Thyroid gland (tissue), 4 donors: ENCODE measurements at regions not wholly inside any gene's neighbourhood (a gene's known extent, or its start where the extent isn't known, plus 50 kb on each side); places are given as distances from the start of the nearest gene placed in this dataset.

Experiments used
- DNase-seq, 2 donors: peaks; one replicate each; pipeline ENCODE4 v3.0.0-alpha.2; 2019
- H3K27ac ChIP-seq, 3 donors: fragments of 200-600 bp; sonication (generic); 1 replicate in 2 of 3; 2 replicates in 1 of 3; pipeline ENCODE4 v1.5.1; 2016 to 2019; ENCODE audit warnings: mild to moderate bottlenecking in 1 of 3, moderate library complexity in 1 of 3
- H3K27me3 ChIP-seq: fragments of 200-600 bp; sonication (generic); one replicate; pipeline ENCODE4 v1.5.1; 2019
- H3K36me3 ChIP-seq, 2 donors: fragments of 200-600 bp; sonication (generic); one replicate each; pipeline ENCODE4 v1.5.1; 2016 to 2019
- H3K4me1 ChIP-seq, 2 donors: fragments of 200-600 bp; sonication (generic); one replicate each; pipeline ENCODE4 v1.5.1; 2017 to 2019
- H3K4me3 ChIP-seq, 3 donors: fragments of 200-600 bp; sonication (generic); replicated peaks in 1 of 3; 1 replicate in 2 of 3; 2 replicates in 1 of 3; pipeline ENCODE4 v1.5.1; 2016; ENCODE audit warnings: mild to moderate bottlenecking in 1 of 3
- H3K9me3 ChIP-seq: fragments of 200-600 bp; sonication (generic); one replicate; pipeline ENCODE4 v1.5.1; 2017
- CTCF ChIP-seq, 6 experiments: fragments of 200-600 bp in 3 of 6; fragments of 450-650 bp in 3 of 6; sonication (generic) in 3 of 6; IDR thresholded peaks; one replicate each; pipeline ENCODE4 v1.5.1; 2016 to 2019; ENCODE audit warnings: antibody characterized with exemption in 6 of 6, mild to moderate bottlenecking in 2 of 6, inconsistent platforms in 1 of 6, moderate library complexity in 1 of 6
- POLR2A ChIP-seq, 2 donors: fragments of 450-650 bp; IDR thresholded peaks; one replicate each; pipeline ENCODE4 v1.6.1; 2017; ENCODE audit warnings: antibody characterized with exemption in 2 of 2, mild to moderate bottlenecking in 2 of 2, moderate library complexity in 1 of 2
- WGBS, 2 donors: methylation state at CpG; one replicate each; pipeline ENCODE4 v1.1.5; 2017; 5-methylcytosine and 5-hydroxymethylcytosine counted together
- intact Hi-C: fragments of 100-400 bp; cut with DNase I; formaldehyde crosslinking; loops from one replicate; pipeline ENCODE4 v1.15.1; 2023

- H3K4me3 ChIP-seq = no peak overlapping the region
- intact Hi-C loops = no loop called here
- no peaks in the 10 kb centered on the region for H3K36me3 ChIP-seq
- DNase-seq = no peak
- WGBS, 2 donors = 91 to 92% methylated on average over 11 of the region's 11 CpGs
- H3K4me1 ChIP-seq = no peaks in the 10 kb centered on the region
- no peak overlapping the region for H3K27ac ChIP-seq
- no peaks in the 10 kb centered on the region for H3K27me3 ChIP-seq
- TF ChIP-seq CTCF (IDR thresholded peaks at IDR 0.05) (no peak), POLR2A (IDR thresholded peaks at IDR 0.05) (no peak)
- H3K9me3 ChIP-seq = no peaks in the 10 kb centered on the region
Observed at GRCh38 chr22:49573109-49573765, 254.4 kb downstream of the BRD1 start.

GRCh38 chr22:49571326-49571725 is 256.3 kb downstream of the BRD1 start:
- H3K4me3 ChIP-seq = no peak overlapping the region
- H3K27me3 ChIP-seq = no peaks in the 10 kb centered on the region
- no peak for DNase-seq
- no peaks in the 10 kb centered on the region for H3K9me3 ChIP-seq
- TF ChIP-seq POLR2A (IDR thresholded peaks at IDR 0.05) (no peak), CTCF (IDR thresholded peaks at IDR 0.05) (no peak)
- no peaks in the 10 kb centered on the region for H3K36me3 ChIP-seq
- H3K4me1 ChIP-seq = no peaks in the 10 kb centered on the region
- 87 to 90% methylated on average over 12 to 14 of the region's 14 CpGs for WGBS, 2 donors
- intact Hi-C loops = no loop called here
- no peak overlapping the region for H3K27ac ChIP-seq

GRCh38 chr22:49570032-49570848 is 257.4 kb downstream of the BRD1 start:
- Histone ChIP-seq H3K27ac (no peak overlapping the region), H3K4me1 (no peaks in the 10 kb centered on the region), H3K4me3 (no peak overlapping the region), H3K27me3 (no peaks in the 10 kb centered on the region), H3K9me3 (no peaks in the 10 kb centered on the region), H3K36me3 (no peaks in the 10 kb centered on the region)
- no peak for TF ChIP-seq POLR2A (IDR thresholded peaks at IDR 0.05)
- intact Hi-C loops = no loop called here
- 64 to 85% methylated on average over 17 to 18 of the region's 20 CpGs for WGBS, 2 donors
- DNase-seq = no peak

GRCh38 chr22:49569286-49570031 is 258.2 kb downstream of the BRD1 start:
- H3K36me3 ChIP-seq = no peaks in the 10 kb centered on the region
- no peaks in the 10 kb centered on the region for H3K4me1 ChIP-seq
- no peaks in the 10 kb centered on the region for H3K9me3 ChIP-seq
- no peak for TF ChIP-seq POLR2A (IDR thresholded peaks at IDR 0.05)
- TF ChIP-seq CTCF (IDR thresholded peaks at IDR 0.05) = no peak
- no peaks in the 10 kb centered on the region for H3K27me3 ChIP-seq
- intact Hi-C loops = no loop called here
- no peak for DNase-seq
- H3K27ac ChIP-seq = no peak overlapping the region
- no peak overlapping the region for H3K4me3 ChIP-seq
- 71 to 76% methylated on average over 16 to 19 of the region's 37 CpGs for WGBS, 2 donors

- no peak overlapping the region for H3K4me3 ChIP-seq
- no peak for DNase-seq
- 64 to 68% methylated on average over 11 to 13 of the region's 14 CpGs for WGBS, 2 donors
- intact Hi-C loops = no loop called here
- H3K4me1 ChIP-seq = no peaks in the 10 kb centered on the region
- TF ChIP-seq CTCF (IDR thresholded peaks at IDR 0.05) = no peak
- no peak for TF ChIP-seq POLR2A (IDR thresholded peaks at IDR 0.05)
- H3K27ac ChIP-seq = no peak overlapping the region
- no peaks in the 10 kb centered on the region for H3K9me3 ChIP-seq
- no peaks in the 10 kb centered on the region for H3K36me3 ChIP-seq
- H3K27me3 ChIP-seq = no peaks in the 10 kb centered on the region
Observed at GRCh38 chr22:49568751-49569285, 258.9 kb downstream of the BRD1 start.
